LNCAP (cell line): ENCODE measurements at regions not wholly inside any gene's neighbourhood (a gene's known extent, or its start where the extent isn't known, plus 50 kb on each side); places are given as distances from the start of the nearest gene placed in this dataset.

ENCODE experiments used
- CTCF ChIP-seq: fragments of 450-650 bp; IDR thresholded peaks from 2 replicates; pipeline ENCODE4 v1.5.1; 2017; ENCODE audit warnings: mild to moderate bottlenecking

- TF ChIP-seq CTCF = no peak
Measured at GRCh38 chr15:36469311-36469966, 110.0 kb upstream of the CDIN1 start.

- no peak for TF ChIP-seq CTCF
Measured at GRCh38 chr15:36472672-36473071, 106.8 kb upstream of the CDIN1 start.

- TF ChIP-seq CTCF = no peak
Measured at GRCh38 chr15:36478561-36478960, 100.9 kb upstream of the CDIN1 start.

- no peak for TF ChIP-seq CTCF
Measured at GRCh38 chr15:36479200-36479896, 100.1 kb upstream of the CDIN1 start.

GRCh38 chr15:36481156-36481555 lies 98.3 kb upstream of the CDIN1 start:
- TF ChIP-seq CTCF = no peak

- no peak for TF ChIP-seq CTCF
Measured at GRCh38 chr15:36483409-36483808, 96.0 kb upstream of the CDIN1 start.

GRCh38 chr15:36484038-36484778 lies 95.2 kb upstream of the CDIN1 start:
- no peak for TF ChIP-seq CTCF
